ENCODE measurements at regions not wholly inside any gene's neighbourhood (a gene's known extent, or its start where the extent isn't known, plus 50 kb on each side); places are given as distances from the start of the nearest gene placed in this dataset.

GRCh38 chr12:98439981-98440581 lies 75.3 kb upstream of the TMPO start:
- intact Hi-C loops (cut with micrococcal nuclease), result no loop called here
- 9% methylated on average over 4 of the region's 4 CpGs for WGBS (ENCODE audit: insufficient coverage)
- peaks cover 36 to 51% of the 10 kb centered on the region in 2 donors for H3K27me3 Mint-ChIP-seq (ENCODE audit: low read depth in 2 of 2)

GRCh38 chr12:98446060-98446459 lies 69.3 kb upstream of the TMPO start:
- intact Hi-C loops (cut with micrococcal nuclease), result no loop called here
- no peak for DNase-seq
- Mint-ChIP-seq H3K4me3 (no peak overlapping the region), H3K36me3 (no peaks in the 10 kb centered on the region), H3K9me3 (no peaks in the 10 kb centered on the region), H3K27ac (no peak overlapping the region), H3K27me3 (ENCODE audit: low read depth in 2 of 2) (peaks cover 9 to 31% of the 10 kb centered on the region in 2 donors), H3K4me1 (no peaks in the 10 kb centered on the region)
- Histone ChIP-seq H3K9me3 (ENCODE audit: control insufficient read depth, insufficient read depth, low read length) (no peaks in the 10 kb centered on the region), H3K4me3 (ENCODE audit: low read length) (no peak overlapping the region), H3K4me1 (ENCODE audit: control insufficient read depth, insufficient read depth, low read length) (no peaks in the 10 kb centered on the region), H3K36me3 (ENCODE audit: control insufficient read depth, insufficient read depth, low read length) (no peaks in the 10 kb centered on the region), H3K27ac (ENCODE audit: low read length) (no peak overlapping the region), H3K27me3 (ENCODE audit: control insufficient read depth, insufficient read depth, low read length) (no peaks in the 10 kb centered on the region)
- ATAC-seq, result no peak
- no peak for TF ChIP-seq CTCF (IDR thresholded peaks at IDR 0.05)
- 88% methylated on average over 1 of the region's 1 CpG for WGBS (ENCODE audit: insufficient coverage)

More at GRCh38 chr12:98439981-98440581, 75.3 kb upstream of the TMPO start:
- Mint-ChIP-seq H3K9me3 (no peaks in the 10 kb centered on the region), H3K4me1 (peaks cover 0 to 8% of the 10 kb centered on the region in 2 donors), H3K27ac (peak overlapping the region in 1 of 2 donors; percentile 31), H3K36me3 (no peaks in the 10 kb centered on the region), H3K4me3 (no peak overlapping the region)
- Histone ChIP-seq H3K36me3 (ENCODE audit: control insufficient read depth, insufficient read depth, low read length) (no peaks in the 10 kb centered on the region), H3K27me3 (ENCODE audit: control insufficient read depth, insufficient read depth, low read length) (peaks cover 5% of the 10 kb centered on the region), H3K27ac (ENCODE audit: low read length) (peak overlapping the region; percentile 60), H3K9me3 (ENCODE audit: control insufficient read depth, insufficient read depth, low read length) (no peaks in the 10 kb centered on the region), H3K4me1 (ENCODE audit: control insufficient read depth, insufficient read depth, low read length) (peaks cover 4% of the 10 kb centered on the region), H3K4me3 (ENCODE audit: low read length) (no peak overlapping the region)
- ATAC-seq (peak in 2 of 3 donors; percentile 56 to 88), DNase-seq (peak in 1 of 2 donors; percentile 7)
- TF ChIP-seq CTCF (IDR thresholded peaks at IDR 0.05), result no peak

GRCh38 chr12:98446682-98447081 lies 68.7 kb upstream of the TMPO start:
- ATAC-seq, result no peak

More at GRCh38 chr12:98446682-98447081, 68.7 kb upstream of the TMPO start:
- no peaks in the 10 kb centered on the region for H3K36me3 ChIP-seq (ENCODE audit: control insufficient read depth, insufficient read depth, low read length)
- intact Hi-C loops (cut with micrococcal nuclease), result no loop called here
- no peak for DNase-seq
- Mint-ChIP-seq H3K4me3 (no peak overlapping the region), H3K27me3 (ENCODE audit: low read depth in 2 of 2) (peaks cover 9 to 30% of the 10 kb centered on the region in 2 donors), H3K9me3 (no peaks in the 10 kb centered on the region), H3K4me1 (no peaks in the 10 kb centered on the region), H3K36me3 (no peaks in the 10 kb centered on the region), H3K27ac (no peak overlapping the region)
- no peaks in the 10 kb centered on the region for H3K27me3 ChIP-seq (ENCODE audit: control insufficient read depth, insufficient read depth, low read length)
- no peaks in the 10 kb centered on the region for H3K4me1 ChIP-seq (ENCODE audit: control insufficient read depth, insufficient read depth, low read length)
- TF ChIP-seq CTCF (IDR thresholded peaks at IDR 0.05), result no peak
- H3K9me3 ChIP-seq (ENCODE audit: control insufficient read depth, insufficient read depth, low read length), result no peaks in the 10 kb centered on the region
- 100% methylated on average over 1 of the region's 1 CpG for WGBS (ENCODE audit: insufficient coverage)
- H3K27ac ChIP-seq (ENCODE audit: low read length), result no peak overlapping the region
- no peak overlapping the region for H3K4me3 ChIP-seq (ENCODE audit: low read length)
